Colonic mucosa (tissue), 4 donors: ENCODE measurements at regions not wholly inside any gene's neighbourhood (a gene's known extent, or its start where the extent isn't known, plus 50 kb on each side); places are given as distances from the start of the nearest gene placed in this dataset.

Source experiments
- DNase-seq: peaks from one replicate; pipeline ENCODE4 v3.0.0-alpha.2; 2020
- H3K27ac ChIP-seq: fragments of 200-600 bp; one replicate; pipeline ENCODE4 v1.8.0; 2021
- H3K27me3 ChIP-seq: fragments of 200-600 bp; one replicate; pipeline ENCODE4 v1.8.0; 2021
- H3K36me3 ChIP-seq: fragments of 200-600 bp; one replicate; pipeline ENCODE4 v1.8.0; 2021
- H3K4me1 ChIP-seq: fragments of 200-600 bp; one replicate; pipeline ENCODE4 v1.8.0; 2021; ENCODE audit warnings: mild to moderate bottlenecking
- H3K4me3 ChIP-seq: fragments of 200-600 bp; one replicate; pipeline ENCODE4 v1.8.0; 2021
- H3K9ac ChIP-seq, 2 donors: one replicate each; pipeline ENCODE4 v1.7.0; 2013; ENCODE audit warnings: control low read depth in 2 of 2, low read depth in 2 of 2, low read length in 2 of 2
- H3K9me3 ChIP-seq: fragments of 200-600 bp; one replicate; pipeline ENCODE4 v1.8.0; 2021
- intact Hi-C: fragments of 100-400 bp; cut with DNase I; formaldehyde crosslinking; loops from one replicate; pipeline ENCODE4 v1.14.1; 2022
- TF ChIP-seq, protein P1 (sequence below): fragments of 200-600 bp; IDR thresholded peaks from one replicate; pipeline ENCODE4 v1.8.0; 2022; ENCODE audit warnings: antibody characterized with exemption, mild to moderate bottlenecking
- donor health status: healthy.
- donor health status: DM: no; HTN: no; CAD: no.
- donor health status: DM: no; HTN: no; CAD: no.

GRCh38 chr2:111640480-111640879, 243.5 kb downstream of the ANAPC1 start:
- Histone ChIP-seq H3K4me1 (no peaks in the 10 kb centered on the region), H3K27me3 (no peaks in the 10 kb centered on the region), H3K9me3 (no peaks in the 10 kb centered on the region), H3K36me3 (no peaks in the 10 kb centered on the region), H3K27ac (no peak overlapping the region), H3K4me3 (no peak overlapping the region), H3K9ac (no peak overlapping the region)
- TF ChIP-seq, protein P1, sequence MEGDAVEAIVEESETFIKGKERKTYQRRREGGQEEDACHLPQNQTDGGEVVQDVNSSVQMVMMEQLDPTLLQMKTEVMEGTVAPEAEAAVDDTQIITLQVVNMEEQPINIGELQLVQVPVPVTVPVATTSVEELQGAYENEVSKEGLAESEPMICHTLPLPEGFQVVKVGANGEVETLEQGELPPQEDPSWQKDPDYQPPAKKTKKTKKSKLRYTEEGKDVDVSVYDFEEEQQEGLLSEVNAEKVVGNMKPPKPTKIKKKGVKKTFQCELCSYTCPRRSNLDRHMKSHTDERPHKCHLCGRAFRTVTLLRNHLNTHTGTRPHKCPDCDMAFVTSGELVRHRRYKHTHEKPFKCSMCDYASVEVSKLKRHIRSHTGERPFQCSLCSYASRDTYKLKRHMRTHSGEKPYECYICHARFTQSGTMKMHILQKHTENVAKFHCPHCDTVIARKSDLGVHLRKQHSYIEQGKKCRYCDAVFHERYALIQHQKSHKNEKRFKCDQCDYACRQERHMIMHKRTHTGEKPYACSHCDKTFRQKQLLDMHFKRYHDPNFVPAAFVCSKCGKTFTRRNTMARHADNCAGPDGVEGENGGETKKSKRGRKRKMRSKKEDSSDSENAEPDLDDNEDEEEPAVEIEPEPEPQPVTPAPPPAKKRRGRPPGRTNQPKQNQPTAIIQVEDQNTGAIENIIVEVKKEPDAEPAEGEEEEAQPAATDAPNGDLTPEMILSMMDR, result no peak
- no peak for DNase-seq
- intact Hi-C loops, result no loop called here

DNA sequence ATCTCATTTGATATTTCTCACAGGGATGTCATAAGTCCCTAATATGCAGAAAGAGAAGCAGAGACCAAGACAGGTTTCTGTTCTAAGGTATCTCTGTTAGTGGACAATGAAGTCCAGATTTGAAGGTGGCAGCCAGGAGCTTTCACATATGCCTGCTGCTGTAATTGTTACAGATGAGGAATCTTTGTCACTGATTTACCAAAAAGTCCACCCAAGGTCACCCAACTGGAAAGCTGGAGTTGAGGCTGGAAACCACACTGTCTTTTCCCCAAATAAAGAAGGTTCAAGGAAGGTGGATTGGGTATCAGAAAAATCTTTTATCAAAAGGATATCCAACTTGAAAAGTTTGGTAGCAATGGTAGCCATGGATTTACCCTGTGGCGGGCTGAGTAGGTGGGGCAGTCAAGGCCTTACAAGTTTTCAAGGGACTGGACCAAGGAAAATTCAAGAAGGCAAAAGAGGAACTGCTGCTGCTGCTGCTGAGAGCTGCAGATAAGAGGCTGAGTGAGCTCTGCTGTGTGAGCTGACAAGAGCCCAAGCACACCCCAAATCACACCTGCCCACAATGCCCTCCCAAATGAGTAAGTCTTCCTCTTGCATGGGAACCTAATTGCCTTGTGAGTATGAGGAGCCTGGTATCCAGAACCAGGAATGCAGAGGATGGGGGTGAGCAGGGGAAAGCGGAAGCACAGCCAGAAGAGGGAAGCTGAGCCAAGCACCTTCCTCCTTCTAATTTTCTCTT, 241.2 kb downstream of the ANAPC1 start:
- Histone ChIP-seq H3K4me3 (no peak overlapping the region), H3K9ac (no peak overlapping the region), H3K27ac (no peak overlapping the region), H3K27me3 (no peaks in the 10 kb centered on the region), H3K4me1 (no peaks in the 10 kb centered on the region), H3K36me3 (no peaks in the 10 kb centered on the region), H3K9me3 (no peaks in the 10 kb centered on the region)
- TF ChIP-seq, protein P1, result no peak
- intact Hi-C loops, result no loop called here
- DNase-seq, result no peak

DNA sequence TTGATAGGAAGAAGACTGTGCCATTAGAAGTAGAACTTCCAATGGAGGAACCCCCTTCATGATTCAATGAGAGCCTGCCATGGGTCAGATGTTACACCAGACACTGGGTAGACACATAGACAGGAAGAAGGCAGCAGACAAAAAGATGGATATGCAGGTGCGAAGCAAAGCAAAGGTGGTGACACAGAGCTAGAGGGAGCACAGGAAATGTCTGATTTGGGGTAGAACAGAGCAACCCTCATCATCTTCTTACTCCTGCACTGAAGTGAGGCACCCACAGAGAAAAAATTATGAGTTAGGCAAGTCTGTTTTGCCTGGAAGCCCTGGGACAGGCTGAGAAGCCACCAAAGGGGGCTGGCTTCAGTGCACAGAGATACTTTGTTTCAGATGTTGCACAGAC, 240.2 kb downstream of the ANAPC1 start:
- no peak overlapping the region for H3K4me3 ChIP-seq
- intact Hi-C loops, result no loop called here
- no peaks in the 10 kb centered on the region for H3K36me3 ChIP-seq
- no peaks in the 10 kb centered on the region for H3K4me1 ChIP-seq
- no peak overlapping the region for H3K9ac ChIP-seq
- no peak overlapping the region for H3K27ac ChIP-seq
- no peak for DNase-seq
- H3K27me3 ChIP-seq, result no peaks in the 10 kb centered on the region
- TF ChIP-seq, protein P1, result no peak
- no peaks in the 10 kb centered on the region for H3K9me3 ChIP-seq

DNA sequence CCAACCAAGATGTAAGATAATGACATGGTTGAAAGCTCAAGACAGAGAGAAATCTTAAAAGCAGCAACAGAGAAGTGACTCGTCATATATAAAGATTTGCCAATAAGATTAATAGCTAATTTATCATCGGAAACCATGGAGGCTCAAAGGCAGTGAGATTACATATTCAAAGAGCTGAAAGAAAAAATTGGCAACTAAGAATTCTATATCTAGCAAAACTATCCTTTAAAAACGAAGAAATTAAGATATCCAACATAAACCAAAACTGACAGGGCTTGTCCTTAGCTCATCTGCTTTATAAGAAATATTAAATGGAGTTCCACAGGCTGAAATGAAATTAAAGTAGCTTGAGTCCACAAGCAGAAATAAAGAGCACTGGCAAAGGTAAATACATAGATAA, 236.6 kb downstream of the ANAPC1 start:
- TF ChIP-seq, protein P1, result no peak
- H3K9me3 ChIP-seq, result no peaks in the 10 kb centered on the region
- H3K27ac ChIP-seq, result no peak overlapping the region
- H3K4me1 ChIP-seq, result no peaks in the 10 kb centered on the region
- no peak for DNase-seq
- H3K9ac ChIP-seq, result no peak overlapping the region
- no peak overlapping the region for H3K4me3 ChIP-seq
- no peaks in the 10 kb centered on the region for H3K27me3 ChIP-seq
- intact Hi-C loops, result no loop called here
- no peaks in the 10 kb centered on the region for H3K36me3 ChIP-seq

GRCh38 chr2:111652038-111652437, 232.0 kb downstream of the ANAPC1 start:
- no peak for DNase-seq
- intact Hi-C loops, result no loop called here
- no peak overlapping the region for H3K4me3 ChIP-seq

More at GRCh38 chr2:111652038-111652437, 232.0 kb downstream of the ANAPC1 start:
- H3K27me3 ChIP-seq, result no peaks in the 10 kb centered on the region
- H3K36me3 ChIP-seq, result no peaks in the 10 kb centered on the region
- H3K9me3 ChIP-seq, result no peaks in the 10 kb centered on the region
- no peak overlapping the region for H3K9ac ChIP-seq
- no peaks in the 10 kb centered on the region for H3K4me1 ChIP-seq
- TF ChIP-seq, protein P1, result no peak
- no peak overlapping the region for H3K27ac ChIP-seq
